ENCODE measurements at regions not wholly inside any gene's neighbourhood (a gene's known extent, or its start where the extent isn't known, plus 50 kb on each side); places are given as distances from the start of the nearest gene placed in this dataset.

DNA sequence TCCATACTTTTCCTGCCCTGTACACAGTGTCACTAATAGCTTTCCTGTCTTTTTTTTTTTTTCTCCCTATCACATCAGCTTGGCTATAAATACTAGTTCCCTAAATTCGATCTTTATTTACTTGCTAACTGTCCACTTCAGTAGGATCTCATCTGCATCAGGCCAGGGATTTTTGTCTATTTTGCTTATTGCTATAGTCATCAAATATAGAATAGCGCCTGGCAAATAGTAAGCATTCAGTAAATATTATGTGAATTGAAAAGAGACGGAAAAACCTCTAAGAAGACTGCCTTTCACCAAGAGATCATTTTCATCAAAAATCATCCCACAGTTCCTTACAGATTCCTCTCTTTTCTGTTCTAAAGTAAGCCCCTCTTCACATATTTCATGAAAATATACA is 429.1 kb downstream of the FLRT2 start:
- Histone ChIP-seq H3K4me3 (ENCODE audit: low read depth in 1 of 3, low read length in 3 of 3) (no peak overlapping the region), H3K4me1 (ENCODE audit: control insufficient read depth in 4 of 4, insufficient read depth in 4 of 4, low read length in 3 of 4) (no peaks in the 10 kb centered on the region), H3K9ac (ENCODE audit: low read depth in 1 of 2, low read length in 2 of 2) (no peak overlapping the region), H3K36me3 (ENCODE audit: control insufficient read depth in 4 of 4, insufficient read depth in 3 of 4, low read depth in 1 of 4, low read length in 3 of 4) (no peaks in the 10 kb centered on the region), H3K9me3 (ENCODE audit: control insufficient read depth in 4 of 4, low read length in 3 of 4) (no peaks in the 10 kb centered on the region), H3K27me3 (ENCODE audit: control insufficient read depth in 4 of 4, insufficient read depth in 4 of 4, low read length in 3 of 4) (no peaks in the 10 kb centered on the region), H3K27ac (ENCODE audit: low read depth in 1 of 2, low read length in 2 of 2) (no peak overlapping the region)
- TF ChIP-seq, protein P1, sequence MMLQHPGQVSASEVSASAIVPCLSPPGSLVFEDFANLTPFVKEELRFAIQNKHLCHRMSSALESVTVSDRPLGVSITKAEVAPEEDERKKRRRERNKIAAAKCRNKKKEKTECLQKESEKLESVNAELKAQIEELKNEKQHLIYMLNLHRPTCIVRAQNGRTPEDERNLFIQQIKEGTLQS (IDR thresholded peaks at IDR 0.05), result no peak
- TF ChIP-seq FOXA1 (IDR thresholded peaks at IDR 0.05), result no peak
- TF ChIP-seq, protein P2, sequence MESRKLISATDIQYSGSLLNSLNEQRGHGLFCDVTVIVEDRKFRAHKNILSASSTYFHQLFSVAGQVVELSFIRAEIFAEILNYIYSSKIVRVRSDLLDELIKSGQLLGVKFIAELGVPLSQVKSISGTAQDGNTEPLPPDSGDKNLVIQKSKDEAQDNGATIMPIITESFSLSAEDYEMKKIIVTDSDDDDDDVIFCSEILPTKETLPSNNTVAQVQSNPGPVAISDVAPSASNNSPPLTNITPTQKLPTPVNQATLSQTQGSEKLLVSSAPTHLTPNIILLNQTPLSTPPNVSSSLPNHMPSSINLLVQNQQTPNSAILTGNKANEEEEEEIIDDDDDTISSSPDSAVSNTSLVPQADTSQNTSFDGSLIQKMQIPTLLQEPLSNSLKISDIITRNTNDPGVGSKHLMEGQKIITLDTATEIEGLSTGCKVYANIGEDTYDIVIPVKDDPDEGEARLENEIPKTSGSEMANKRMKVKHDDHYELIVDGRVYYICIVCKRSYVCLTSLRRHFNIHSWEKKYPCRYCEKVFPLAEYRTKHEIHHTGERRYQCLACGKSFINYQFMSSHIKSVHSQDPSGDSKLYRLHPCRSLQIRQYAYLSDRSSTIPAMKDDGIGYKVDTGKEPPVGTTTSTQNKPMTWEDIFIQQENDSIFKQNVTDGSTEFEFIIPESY (IDR thresholded peaks at IDR 0.05), result no peak
- no peak for TF ChIP-seq YY1 (IDR thresholded peaks at IDR 0.05)
- TF ChIP-seq GABPA (IDR thresholded peaks at IDR 0.05 in 1 of 2, conservative IDR thresholded peaks at IDR 0.05 in 1 of 2), result no peak
- DNase-seq (ENCODE audit: low spot score), result no peak
- 90% methylated on average over 3 of the region's 3 CpGs for WGBS

DNA sequence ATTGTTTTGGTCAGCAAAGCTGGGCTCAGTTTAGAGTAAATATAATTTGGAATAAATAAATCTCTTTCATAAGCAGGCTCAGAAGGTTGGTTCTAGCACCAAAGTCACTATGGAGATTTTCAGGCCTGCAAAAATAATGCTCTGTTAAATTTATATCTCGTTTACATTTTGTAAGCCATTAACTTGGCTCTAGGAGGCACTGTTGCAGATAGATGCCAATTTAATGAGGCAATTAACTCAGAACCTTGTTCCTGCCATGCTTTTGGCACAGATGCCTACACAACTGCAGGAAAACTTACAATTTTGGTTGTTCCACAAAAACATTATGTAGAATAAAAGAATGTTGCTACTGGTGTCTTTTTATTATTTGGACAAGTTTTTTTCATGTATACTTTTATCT is 428.1 kb downstream of the FLRT2 start:
- Histone ChIP-seq H3K9ac (ENCODE audit: low read depth in 1 of 2, low read length in 2 of 2) (no peak overlapping the region), H3K27ac (ENCODE audit: low read depth in 1 of 2, low read length in 2 of 2) (no peak overlapping the region), H3K27me3 (ENCODE audit: control insufficient read depth in 4 of 4, insufficient read depth in 4 of 4, low read length in 3 of 4) (no peaks in the 10 kb centered on the region), H3K9me3 (ENCODE audit: control insufficient read depth in 4 of 4, low read length in 3 of 4) (no peaks in the 10 kb centered on the region), H3K36me3 (ENCODE audit: control insufficient read depth in 4 of 4, insufficient read depth in 3 of 4, low read depth in 1 of 4, low read length in 3 of 4) (no peaks in the 10 kb centered on the region), H3K4me3 (ENCODE audit: low read depth in 1 of 3, low read length in 3 of 3) (no peak overlapping the region), H3K4me1 (ENCODE audit: control insufficient read depth in 4 of 4, insufficient read depth in 4 of 4, low read length in 3 of 4) (no peaks in the 10 kb centered on the region)
- WGBS, result 71% methylated on average over 1 of the region's 1 CpG
- DNase-seq (ENCODE audit: low spot score), result no peak
- TF ChIP-seq FOXA1 (IDR thresholded peaks at IDR 0.05) (no peak), TAF1 (conservative IDR thresholded peaks at IDR 0.05) (no peak), NR2F2 (IDR thresholded peaks at IDR 0.05) (no peak), SP1 (IDR thresholded peaks at IDR 0.05) (no peak), YY1 (IDR thresholded peaks at IDR 0.05) (no peak), EGR1 (IDR thresholded peaks at IDR 0.05; ENCODE audit: low read depth in 2 of 2) (no peak), HNF4A (conservative IDR thresholded peaks at IDR 0.05) (no peak), FOXA2 (IDR thresholded peaks at IDR 0.05) (no peak), HNF4G (IDR thresholded peaks at IDR 0.05) (no peak)
- TF ChIP-seq, protein P3, sequence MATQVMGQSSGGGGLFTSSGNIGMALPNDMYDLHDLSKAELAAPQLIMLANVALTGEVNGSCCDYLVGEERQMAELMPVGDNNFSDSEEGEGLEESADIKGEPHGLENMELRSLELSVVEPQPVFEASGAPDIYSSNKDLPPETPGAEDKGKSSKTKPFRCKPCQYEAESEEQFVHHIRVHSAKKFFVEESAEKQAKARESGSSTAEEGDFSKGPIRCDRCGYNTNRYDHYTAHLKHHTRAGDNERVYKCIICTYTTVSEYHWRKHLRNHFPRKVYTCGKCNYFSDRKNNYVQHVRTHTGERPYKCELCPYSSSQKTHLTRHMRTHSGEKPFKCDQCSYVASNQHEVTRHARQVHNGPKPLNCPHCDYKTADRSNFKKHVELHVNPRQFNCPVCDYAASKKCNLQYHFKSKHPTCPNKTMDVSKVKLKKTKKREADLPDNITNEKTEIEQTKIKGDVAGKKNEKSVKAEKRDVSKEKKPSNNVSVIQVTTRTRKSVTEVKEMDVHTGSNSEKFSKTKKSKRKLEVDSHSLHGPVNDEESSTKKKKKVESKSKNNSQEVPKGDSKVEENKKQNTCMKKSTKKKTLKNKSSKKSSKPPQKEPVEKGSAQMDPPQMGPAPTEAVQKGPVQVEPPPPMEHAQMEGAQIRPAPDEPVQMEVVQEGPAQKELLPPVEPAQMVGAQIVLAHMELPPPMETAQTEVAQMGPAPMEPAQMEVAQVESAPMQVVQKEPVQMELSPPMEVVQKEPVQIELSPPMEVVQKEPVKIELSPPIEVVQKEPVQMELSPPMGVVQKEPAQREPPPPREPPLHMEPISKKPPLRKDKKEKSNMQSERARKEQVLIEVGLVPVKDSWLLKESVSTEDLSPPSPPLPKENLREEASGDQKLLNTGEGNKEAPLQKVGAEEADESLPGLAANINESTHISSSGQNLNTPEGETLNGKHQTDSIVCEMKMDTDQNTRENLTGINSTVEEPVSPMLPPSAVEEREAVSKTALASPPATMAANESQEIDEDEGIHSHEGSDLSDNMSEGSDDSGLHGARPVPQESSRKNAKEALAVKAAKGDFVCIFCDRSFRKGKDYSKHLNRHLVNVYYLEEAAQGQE (IDR thresholded peaks at IDR 0.05), result no peak
- TF ChIP-seq, protein P1 (IDR thresholded peaks at IDR 0.05), result no peak
- TF ChIP-seq, protein P2 (IDR thresholded peaks at IDR 0.05), result no peak
